Stimulated activated CD8-positive, alpha-beta memory T cell treated with anti-CD3 and anti-CD28 coated beads, Interleukin-7, amount 100 ng/mL, for 48 hours (primary cell): ENCODE measurements at regions not wholly inside any gene's neighbourhood (a gene's known extent, or its start where the extent isn't known, plus 50 kb on each side); places are given as distances from the start of the nearest gene placed in this dataset.
"Not testable (repeated sequence)": the region's sequence is repeated elsewhere in the genome, so short reads cannot be mapped to it uniquely, and the experiment has no call there.

Source experiments
- DNase-seq, 2 donors: peaks; one replicate each; pipeline ENCODE4 v3.0.0-alpha.2; 2020; ENCODE audit warnings: low read depth in 1 of 2; ENCODE audit errors: extremely low read depth in 1 of 2

- DNase-seq = no peak
These were observed 233.3 kb upstream of the SSTR1 start for GRCh38 chr14:37974421-37974820.

- no peak for DNase-seq
These were observed 230.2 kb upstream of the SSTR1 start for GRCh38 chr14:37977481-37977880.

GRCh38 chr14:37985826-37986470 lies 221.8 kb upstream of the SSTR1 start:
- DNase-seq = peak in 1 of 2 donors; percentile 16

- DNase-seq = no peak
These were observed 219.2 kb upstream of the SSTR1 start for GRCh38 chr14:37988472-37988871.

- no peak for DNase-seq
These were observed 216.7 kb upstream of the SSTR1 start for GRCh38 chr14:37991027-37991426.

GRCh38 chr14:37992499-37992898 lies 215.2 kb upstream of the SSTR1 start:
- no peak for DNase-seq

GRCh38 chr14:37994846-37995372 lies 212.8 kb upstream of the SSTR1 start:
- no peak for DNase-seq

- no peak for DNase-seq
These were observed 210.7 kb upstream of the SSTR1 start for GRCh38 chr14:37997017-37997416.

- no peak for DNase-seq
These were observed 207.4 kb upstream of the SSTR1 start for GRCh38 chr14:38000340-38000739.

- no peak for DNase-seq
These were observed 206.2 kb upstream of the SSTR1 start for GRCh38 chr14:38001501-38001900.

- no peak for DNase-seq
These were observed 203.7 kb upstream of the SSTR1 start for GRCh38 chr14:38003746-38004609.

- DNase-seq = no peak
These were observed 203.2 kb upstream of the SSTR1 start for GRCh38 chr14:38004610-38004879.

GRCh38 chr14:38011156-38011555 lies 196.5 kb upstream of the SSTR1 start:
- DNase-seq = not testable (repeated sequence)

- DNase-seq = no peak
These were observed 195.6 kb upstream of the SSTR1 start for GRCh38 chr14:38012056-38012455.

GRCh38 chr14:38016497-38016896 lies 191.2 kb upstream of the SSTR1 start:
- DNase-seq = no peak

GRCh38 chr14:38021861-38022260 lies 185.8 kb upstream of the SSTR1 start:
- DNase-seq = no peak

- DNase-seq = no peak
These were observed 184.9 kb upstream of the SSTR1 start for GRCh38 chr14:38022775-38023174.

GRCh38 chr14:38038171-38038570 lies 169.5 kb upstream of the SSTR1 start:
- no peak for DNase-seq

GRCh38 chr14:38038986-38039385 lies 168.7 kb upstream of the SSTR1 start:
- DNase-seq = no peak

- DNase-seq = no peak
These were observed 168.2 kb upstream of the SSTR1 start for GRCh38 chr14:38039496-38039895.

- no peak for DNase-seq
These were observed 167.3 kb upstream of the SSTR1 start for GRCh38 chr14:38040411-38040810.

GRCh38 chr14:38042322-38042721 lies 165.4 kb upstream of the SSTR1 start:
- no peak for DNase-seq
